Left ventricle myocardium inferior (tissue), 1 donor: ENCODE measurements at regions not wholly inside any gene's neighbourhood (a gene's known extent, or its start where the extent isn't known, plus 50 kb on each side); places are given as distances from the start of the nearest gene placed in this dataset.

Experiments
- DNase-seq: peaks from one replicate; pipeline ENCODE4 v3.0.0-alpha.2; 2020
- H3K27ac ChIP-seq: fragments of 200-600 bp; replicated peaks from 2 replicates; pipeline ENCODE4 v1.8.0; 2021
- H3K27me3 ChIP-seq: fragments of 200-600 bp; 2 replicates; pipeline ENCODE4 v1.8.0; 2021; ENCODE audit warnings: low read depth
- H3K36me3 ChIP-seq: fragments of 200-600 bp; 2 replicates; pipeline ENCODE4 v1.8.0; 2021
- H3K4me1 ChIP-seq: fragments of 200-600 bp; 2 replicates; pipeline ENCODE4 v1.8.0; 2021
- H3K4me3 ChIP-seq: fragments of 200-600 bp; 2 replicates; pipeline ENCODE4 v1.8.0; 2021; ENCODE audit warnings: mild to moderate bottlenecking, moderate library complexity
- H3K9me3 ChIP-seq: fragments of 200-600 bp; replicated peaks from 2 replicates; pipeline ENCODE4 v1.8.0; 2021
- CTCF ChIP-seq: fragments of 200-600 bp; IDR thresholded peaks from 2 replicates; pipeline ENCODE4 v1.8.0; 2021; ENCODE audit warnings: antibody characterized with exemption, mild to moderate bottlenecking, borderline replicate concordance
- intact Hi-C: fragments of 100-400 bp; cut with micrococcal nuclease; formaldehyde crosslinking; loops from one replicate; pipeline ENCODE4 v1.11.0; 2022
- donor health status: DM: no; HTN: yes; CAD: no; lungs with severe emphysema.

- no peak for DNase-seq
- no peak overlapping the region for H3K27ac ChIP-seq
- intact Hi-C loops, result no loop called here
- H3K9me3 ChIP-seq, result peaks cover 3% of the 10 kb centered on the region
- no peak overlapping the region for H3K4me3 ChIP-seq
- H3K4me1 ChIP-seq, result no peaks in the 10 kb centered on the region
- H3K36me3 ChIP-seq, result no peaks in the 10 kb centered on the region
- no peaks in the 10 kb centered on the region for H3K27me3 ChIP-seq
- no peak for TF ChIP-seq CTCF
Measured at GRCh38 chr10:27605318-27605717, 101.2 kb downstream of the RAB18 start.

- Histone ChIP-seq H3K27me3 (no peaks in the 10 kb centered on the region), H3K4me1 (no peaks in the 10 kb centered on the region), H3K36me3 (no peaks in the 10 kb centered on the region), H3K9me3 (peaks cover 3% of the 10 kb centered on the region), H3K27ac (no peak overlapping the region), H3K4me3 (no peak overlapping the region)
- no peak for DNase-seq
- no peak for TF ChIP-seq CTCF
- intact Hi-C loops, result no loop called here
Measured at GRCh38 chr10:27607591-27607990, 103.5 kb downstream of the RAB18 start.

- no peak overlapping the region for H3K27ac ChIP-seq
- no peak for DNase-seq
- H3K36me3 ChIP-seq, result no peaks in the 10 kb centered on the region
- no peak overlapping the region for H3K4me3 ChIP-seq
- no peaks in the 10 kb centered on the region for H3K4me1 ChIP-seq
- TF ChIP-seq CTCF, result no peak
- H3K27me3 ChIP-seq, result no peaks in the 10 kb centered on the region
- intact Hi-C loops, result no loop called here
- H3K9me3 ChIP-seq, result no peaks in the 10 kb centered on the region
Measured at GRCh38 chr10:27611236-27611635, 107.1 kb downstream of the RAB18 start.

GRCh38 chr10:27611744-27612550, 107.8 kb downstream of the RAB18 start:
- intact Hi-C loops, result no loop called here
- no peak for TF ChIP-seq CTCF
- Histone ChIP-seq H3K4me3 (no peak overlapping the region), H3K27me3 (no peaks in the 10 kb centered on the region), H3K9me3 (no peaks in the 10 kb centered on the region), H3K27ac (no peak overlapping the region), H3K4me1 (no peaks in the 10 kb centered on the region), H3K36me3 (no peaks in the 10 kb centered on the region)
- no peak for DNase-seq

- no peak overlapping the region for H3K4me3 ChIP-seq
- no peak overlapping the region for H3K27ac ChIP-seq
- H3K4me1 ChIP-seq, result no peaks in the 10 kb centered on the region
- no peak for DNase-seq
- no peaks in the 10 kb centered on the region for H3K36me3 ChIP-seq
- H3K9me3 ChIP-seq, result no peaks in the 10 kb centered on the region
- no peaks in the 10 kb centered on the region for H3K27me3 ChIP-seq
- intact Hi-C loops, result no loop called here
- TF ChIP-seq CTCF, result no peak
Measured at GRCh38 chr10:27612551-27613035, 108.5 kb downstream of the RAB18 start.
